ENCODE measurements at regions not wholly inside any gene's neighbourhood (a gene's known extent, or its start where the extent isn't known, plus 50 kb on each side); places are given as distances from the start of the nearest gene placed in this dataset.

- peaks cover 25% of the 10 kb centered on the region for H3K4me1 Mint-ChIP-seq (ENCODE audit: low read depth)
- H3K9me3 Mint-ChIP-seq (ENCODE audit: low read depth) = peaks cover 18% of the 10 kb centered on the region
- TF ChIP-seq CTCF (IDR thresholded peaks at IDR 0.05; ENCODE audit: unreplicated experiment) = peak; percentile 93
- no peak overlapping the region for H3K4me3 Mint-ChIP-seq (ENCODE audit: low read depth)
- peaks cover under 1% of the 10 kb centered on the region for H3K36me3 Mint-ChIP-seq (ENCODE audit: insufficient read depth)
- no peaks in the 10 kb centered on the region for H3K27me3 Mint-ChIP-seq
- peak; percentile 49 for DNase-seq (ENCODE audit: low spot score, unreplicated experiment)
- peak overlapping the region; percentile 54 for H3K27ac Mint-ChIP-seq
Measured at GRCh38 chr21:17925000-17925610, 105.9 kb upstream of the C21orf91 start.

- Mint-ChIP-seq H3K4me3 (ENCODE audit: low read depth) (no peak overlapping the region), H3K9me3 (ENCODE audit: low read depth) (peaks cover 36% of the 10 kb centered on the region), H3K4me1 (ENCODE audit: low read depth) (peaks cover 25% of the 10 kb centered on the region), H3K27me3 (no peaks in the 10 kb centered on the region), H3K36me3 (ENCODE audit: insufficient read depth) (peaks cover 10% of the 10 kb centered on the region), H3K27ac (no peak overlapping the region)
- no peak for DNase-seq (ENCODE audit: low spot score, unreplicated experiment)
- TF ChIP-seq CTCF (IDR thresholded peaks at IDR 0.05; ENCODE audit: unreplicated experiment) = no peak
Measured at GRCh38 chr21:17921579-17922530, 102.7 kb upstream of the C21orf91 start.

GRCh38 chr21:17915976-17916375, 96.8 kb upstream of the C21orf91 start:
- DNase-seq (ENCODE audit: low spot score, unreplicated experiment) = no peak
- TF ChIP-seq CTCF (IDR thresholded peaks at IDR 0.05; ENCODE audit: unreplicated experiment) = no peak
- no peaks in the 10 kb centered on the region for H3K27me3 Mint-ChIP-seq
- H3K27ac Mint-ChIP-seq = no peak overlapping the region
- H3K36me3 Mint-ChIP-seq (ENCODE audit: insufficient read depth) = peaks cover 10% of the 10 kb centered on the region
- peaks cover 26% of the 10 kb centered on the region for H3K9me3 Mint-ChIP-seq (ENCODE audit: low read depth)
- no peak overlapping the region for H3K4me3 Mint-ChIP-seq (ENCODE audit: low read depth)
- H3K4me1 Mint-ChIP-seq (ENCODE audit: low read depth) = no peaks in the 10 kb centered on the region

GRCh38 chr21:17911628-17912027, 92.5 kb upstream of the C21orf91 start:
- no peak for TF ChIP-seq CTCF (IDR thresholded peaks at IDR 0.05; ENCODE audit: unreplicated experiment)
- Mint-ChIP-seq H3K9me3 (ENCODE audit: low read depth) (no peaks in the 10 kb centered on the region), H3K4me1 (ENCODE audit: low read depth) (no peaks in the 10 kb centered on the region), H3K4me3 (ENCODE audit: low read depth) (no peak overlapping the region), H3K27ac (no peak overlapping the region), H3K27me3 (no peaks in the 10 kb centered on the region), H3K36me3 (ENCODE audit: insufficient read depth) (no peaks in the 10 kb centered on the region)
- DNase-seq (ENCODE audit: low spot score, unreplicated experiment) = no peak

- Mint-ChIP-seq H3K4me1 (ENCODE audit: low read depth) (no peaks in the 10 kb centered on the region), H3K9me3 (ENCODE audit: low read depth) (peaks cover 16% of the 10 kb centered on the region), H3K27me3 (no peaks in the 10 kb centered on the region), H3K27ac (no peak overlapping the region), H3K36me3 (ENCODE audit: insufficient read depth) (no peaks in the 10 kb centered on the region), H3K4me3 (ENCODE audit: low read depth) (no peak overlapping the region)
- DNase-seq (ENCODE audit: low spot score, unreplicated experiment) = no peak
- no peak for TF ChIP-seq CTCF (IDR thresholded peaks at IDR 0.05; ENCODE audit: unreplicated experiment)
Measured at GRCh38 chr21:17903929-17904639, 84.9 kb upstream of the C21orf91 start.
